Esophagus muscularis mucosa (tissue), 4 donors: ENCODE measurements at regions not wholly inside any gene's neighbourhood (a gene's known extent, or its start where the extent isn't known, plus 50 kb on each side); places are given as distances from the start of the nearest gene placed in this dataset.

Experiments
- DNase-seq: peaks from one replicate; pipeline ENCODE4 v3.0.0-alpha.2; 2017; ENCODE audit errors: extremely low spot score
- H3K27ac ChIP-seq, 4 donors: fragments of 200-600 bp; sonication (generic); replicated peaks in 1 of 4; 1 replicate in 3 of 4; 2 replicates in 1 of 4; pipeline ENCODE4 v1.5.1; 2016 to 2019; ENCODE audit warnings: mild to moderate bottlenecking in 1 of 4
- H3K27me3 ChIP-seq, 4 donors: fragments of 200-600 bp; sonication (generic); one replicate each; pipeline versions ENCODE4 v1.5.1 to v1.6.0; 2016 to 2019
- H3K36me3 ChIP-seq, 4 donors: fragments of 200-600 bp; sonication (generic); one replicate each; pipeline ENCODE4 v1.5.1; 2016 to 2019
- H3K4me1 ChIP-seq, 4 donors: fragments of 200-600 bp; sonication (generic); one replicate each; pipeline ENCODE4 v1.5.1; 2016 to 2019
- H3K4me3 ChIP-seq, 4 donors: fragments of 200-600 bp; sonication (generic); 1 replicate in 2 of 4; 2 replicates in 2 of 4; pipeline ENCODE4 v1.5.1; 2016 to 2019; ENCODE audit warnings: mild to moderate bottlenecking in 4 of 4, moderate library complexity in 1 of 4
- H3K9me3 ChIP-seq, 4 donors: fragments of 200-600 bp; sonication (generic); 1 replicate in 3 of 4; 2 replicates in 1 of 4; pipeline ENCODE4 v1.5.1; 2016 to 2019
- EP300 ChIP-seq: sonication (generic); formaldehyde crosslinking; IDR thresholded peaks from one replicate; pipeline ENCODE4 v1.6.1; 2017; ENCODE audit warnings: antibody characterized with exemption
- POLR2A ChIP-seq: fragments of 450-650 bp; IDR thresholded peaks from one replicate; pipeline ENCODE4 v1.6.1; 2017; ENCODE audit warnings: antibody characterized with exemption, moderate library complexity, mild to moderate bottlenecking, low read depth
- POLR2AphosphoS5 ChIP-seq, 2 donors: sonication (generic); formaldehyde crosslinking; IDR thresholded peaks; one replicate each; pipeline ENCODE4 v1.6.1; 2017; ENCODE audit warnings: antibody characterized with exemption in 2 of 2
- WGBS: methylation state at CpG from one replicate; pipeline ENCODE4 v1.1.5; 2018; 5-methylcytosine and 5-hydroxymethylcytosine counted together
- intact Hi-C: fragments of 100-400 bp; cut with DNase I; formaldehyde crosslinking; loops from one replicate; pipeline ENCODE4 v1.15.1; 2023
- TF ChIP-seq, protein P1 (sequence below), 3 experiments: fragments of 200-600 bp in 2 of 3; fragments of 450-650 bp in 1 of 3; sonication (generic) in 2 of 3; IDR thresholded peaks; one replicate each; pipeline ENCODE4 v1.5.1; 2017 to 2019; ENCODE audit warnings: antibody characterized with exemption in 3 of 3, mild to moderate bottlenecking in 2 of 3, moderate library complexity in 1 of 3

- Histone ChIP-seq H3K27ac (no peak overlapping the region), H3K9me3 (no peaks in the 10 kb centered on the region), H3K36me3 (no peaks in the 10 kb centered on the region), H3K27me3 (peaks cover 0 to 69% (median 0%) of the 10 kb centered on the region in 4 donors), H3K4me1 (no peaks in the 10 kb centered on the region), H3K4me3 (no peak overlapping the region)
- intact Hi-C loops = no loop called here
- no peak for DNase-seq
- 86% methylated on average over 6 of the region's 12 CpGs for WGBS
- TF ChIP-seq EP300 = no peak
- no peak for TF ChIP-seq POLR2AphosphoS5 (IDR thresholded peaks at IDR 0.05)
- no peak for TF ChIP-seq POLR2A
- TF ChIP-seq, protein P1, sequence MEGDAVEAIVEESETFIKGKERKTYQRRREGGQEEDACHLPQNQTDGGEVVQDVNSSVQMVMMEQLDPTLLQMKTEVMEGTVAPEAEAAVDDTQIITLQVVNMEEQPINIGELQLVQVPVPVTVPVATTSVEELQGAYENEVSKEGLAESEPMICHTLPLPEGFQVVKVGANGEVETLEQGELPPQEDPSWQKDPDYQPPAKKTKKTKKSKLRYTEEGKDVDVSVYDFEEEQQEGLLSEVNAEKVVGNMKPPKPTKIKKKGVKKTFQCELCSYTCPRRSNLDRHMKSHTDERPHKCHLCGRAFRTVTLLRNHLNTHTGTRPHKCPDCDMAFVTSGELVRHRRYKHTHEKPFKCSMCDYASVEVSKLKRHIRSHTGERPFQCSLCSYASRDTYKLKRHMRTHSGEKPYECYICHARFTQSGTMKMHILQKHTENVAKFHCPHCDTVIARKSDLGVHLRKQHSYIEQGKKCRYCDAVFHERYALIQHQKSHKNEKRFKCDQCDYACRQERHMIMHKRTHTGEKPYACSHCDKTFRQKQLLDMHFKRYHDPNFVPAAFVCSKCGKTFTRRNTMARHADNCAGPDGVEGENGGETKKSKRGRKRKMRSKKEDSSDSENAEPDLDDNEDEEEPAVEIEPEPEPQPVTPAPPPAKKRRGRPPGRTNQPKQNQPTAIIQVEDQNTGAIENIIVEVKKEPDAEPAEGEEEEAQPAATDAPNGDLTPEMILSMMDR (IDR thresholded peaks at IDR 0.05) = no peak
Observed at GRCh38 chr22:49086606-49087157, 741.0 kb downstream of the BRD1 start.

DNA sequence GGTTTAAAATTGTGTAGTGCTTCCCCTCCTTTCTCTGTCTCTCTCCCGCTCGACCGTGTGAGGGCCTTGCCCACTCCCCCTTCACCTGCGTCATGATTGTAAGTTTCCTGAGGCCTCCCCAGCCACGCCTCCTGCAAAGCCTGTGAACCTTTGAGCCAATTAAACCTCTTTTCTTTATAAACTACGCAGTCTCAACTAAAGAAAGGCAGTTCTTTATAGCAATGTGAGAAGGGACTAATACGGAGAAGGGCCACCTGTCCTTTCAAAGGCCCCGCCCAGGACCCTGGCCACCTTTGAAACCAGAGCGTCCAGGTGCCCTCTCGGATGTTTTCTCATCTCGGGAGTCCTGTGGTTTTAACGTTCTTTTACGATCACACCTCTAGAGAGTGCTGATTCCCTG is 741.5 kb downstream of the BRD1 start:
- peaks cover 0 to 64% (median 0%) of the 10 kb centered on the region in 4 donors for H3K27me3 ChIP-seq

GRCh38 chr22:49084206-49084605 is 743.5 kb downstream of the BRD1 start:
- H3K36me3 ChIP-seq = no peaks in the 10 kb centered on the region
- H3K27me3 ChIP-seq = peaks cover 0 to 51% (median 0%) of the 10 kb centered on the region in 4 donors
- H3K4me1 ChIP-seq = no peaks in the 10 kb centered on the region
- WGBS = 88% methylated on average over 3 of the region's 8 CpGs
- no peak overlapping the region for H3K4me3 ChIP-seq
- TF ChIP-seq EP300 (no peak), POLR2AphosphoS5 (IDR thresholded peaks at IDR 0.05) (no peak), POLR2A (no peak)
- TF ChIP-seq, protein P1 (IDR thresholded peaks at IDR 0.05) = no peak
- intact Hi-C loops = no loop called here
- H3K9me3 ChIP-seq = no peaks in the 10 kb centered on the region
- DNase-seq = no peak
- no peak overlapping the region for H3K27ac ChIP-seq

More for the DNA sequence above, 741.5 kb downstream of the BRD1 start:
- WGBS = 71% methylated on average over 13 of the region's 13 CpGs
- intact Hi-C loops = no loop called here
- TF ChIP-seq POLR2A = no peak
- Histone ChIP-seq H3K27ac (no peak overlapping the region), H3K4me3 (no peak overlapping the region), H3K36me3 (no peaks in the 10 kb centered on the region), H3K4me1 (no peaks in the 10 kb centered on the region), H3K9me3 (no peaks in the 10 kb centered on the region)
- DNase-seq = no peak

DNA sequence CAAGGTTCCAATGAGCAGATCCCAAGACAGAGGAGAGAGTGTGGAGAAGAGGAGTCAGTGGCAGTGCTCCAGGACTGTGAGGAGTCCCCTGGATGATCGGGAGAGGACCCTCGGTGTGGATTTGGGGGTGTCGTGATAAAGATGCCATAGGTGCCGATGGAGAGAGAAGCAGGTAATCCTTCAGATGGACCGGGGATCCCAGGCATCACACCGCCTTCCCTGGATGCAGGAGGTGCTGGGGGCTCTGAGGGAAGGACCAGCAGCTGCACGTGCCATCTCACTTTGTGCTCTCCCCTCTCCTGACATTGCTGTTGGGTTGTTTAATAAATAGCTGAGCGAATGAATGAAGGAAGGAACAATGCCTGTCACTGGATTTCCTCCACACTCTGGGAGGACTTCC is 744.1 kb downstream of the BRD1 start:
- intact Hi-C loops = no loop called here
- Histone ChIP-seq H3K9me3 (no peaks in the 10 kb centered on the region), H3K36me3 (no peaks in the 10 kb centered on the region), H3K4me1 (no peaks in the 10 kb centered on the region), H3K4me3 (no peak overlapping the region), H3K27me3 (peaks cover 0 to 51% (median 0%) of the 10 kb centered on the region in 4 donors), H3K27ac (no peak overlapping the region)
- 83% methylated on average over 8 of the region's 8 CpGs for WGBS
- DNase-seq = no peak
- TF ChIP-seq, protein P1 (IDR thresholded peaks at IDR 0.05) = no peak
- TF ChIP-seq POLR2AphosphoS5 (IDR thresholded peaks at IDR 0.05) = no peak
- TF ChIP-seq POLR2A = no peak
- no peak for TF ChIP-seq EP300

GRCh38 chr22:49082451-49082850 is 745.2 kb downstream of the BRD1 start:
- DNase-seq = no peak
- intact Hi-C loops = no loop called here
- Histone ChIP-seq H3K27me3 (peaks cover 0 to 50% (median 0%) of the 10 kb centered on the region in 4 donors), H3K4me1 (no peaks in the 10 kb centered on the region), H3K4me3 (no peak overlapping the region), H3K36me3 (no peaks in the 10 kb centered on the region), H3K9me3 (no peaks in the 10 kb centered on the region), H3K27ac (no peak overlapping the region)
- no peak for TF ChIP-seq EP300
- WGBS = 79% methylated on average over 13 of the region's 13 CpGs

DNA sequence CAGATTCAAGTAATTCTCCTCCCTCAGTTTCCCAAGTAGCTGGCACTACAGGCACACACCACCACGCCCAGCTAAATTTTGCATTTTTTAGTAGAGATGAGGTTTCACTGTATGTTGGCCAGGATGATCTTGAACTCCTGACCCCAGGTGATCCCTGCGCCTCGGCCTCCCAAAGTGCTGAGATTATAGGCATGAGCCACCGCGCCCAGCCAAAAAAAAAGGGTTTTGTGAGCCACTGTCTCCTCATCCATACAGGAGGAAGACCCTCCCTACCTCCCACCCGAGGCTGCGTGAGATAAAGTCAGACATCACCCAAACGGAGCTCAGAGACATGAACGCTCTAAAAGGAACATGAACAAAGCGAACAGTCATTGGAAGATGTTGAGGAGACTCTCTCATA is 745.7 kb downstream of the BRD1 start:
- TF ChIP-seq POLR2AphosphoS5 (IDR thresholded peaks at IDR 0.05) (no peak), EP300 (no peak), POLR2A (no peak)
- TF ChIP-seq, protein P1 (IDR thresholded peaks at IDR 0.05) = no peak
- Histone ChIP-seq H3K9me3 (no peaks in the 10 kb centered on the region), H3K4me1 (no peaks in the 10 kb centered on the region), H3K27me3 (peaks cover 0 to 50% (median 0%) of the 10 kb centered on the region in 4 donors), H3K4me3 (no peak overlapping the region), H3K27ac (no peak overlapping the region), H3K36me3 (no peaks in the 10 kb centered on the region)
- intact Hi-C loops = no loop called here
- DNase-seq = no peak
- WGBS = 85% methylated on average over 10 of the region's 10 CpGs
